ENCODE measurements at regions not wholly inside any gene's neighbourhood (a gene's known extent, or its start where the extent isn't known, plus 50 kb on each side); places are given as distances from the start of the nearest gene placed in this dataset.

- TF ChIP-seq, protein P1, sequence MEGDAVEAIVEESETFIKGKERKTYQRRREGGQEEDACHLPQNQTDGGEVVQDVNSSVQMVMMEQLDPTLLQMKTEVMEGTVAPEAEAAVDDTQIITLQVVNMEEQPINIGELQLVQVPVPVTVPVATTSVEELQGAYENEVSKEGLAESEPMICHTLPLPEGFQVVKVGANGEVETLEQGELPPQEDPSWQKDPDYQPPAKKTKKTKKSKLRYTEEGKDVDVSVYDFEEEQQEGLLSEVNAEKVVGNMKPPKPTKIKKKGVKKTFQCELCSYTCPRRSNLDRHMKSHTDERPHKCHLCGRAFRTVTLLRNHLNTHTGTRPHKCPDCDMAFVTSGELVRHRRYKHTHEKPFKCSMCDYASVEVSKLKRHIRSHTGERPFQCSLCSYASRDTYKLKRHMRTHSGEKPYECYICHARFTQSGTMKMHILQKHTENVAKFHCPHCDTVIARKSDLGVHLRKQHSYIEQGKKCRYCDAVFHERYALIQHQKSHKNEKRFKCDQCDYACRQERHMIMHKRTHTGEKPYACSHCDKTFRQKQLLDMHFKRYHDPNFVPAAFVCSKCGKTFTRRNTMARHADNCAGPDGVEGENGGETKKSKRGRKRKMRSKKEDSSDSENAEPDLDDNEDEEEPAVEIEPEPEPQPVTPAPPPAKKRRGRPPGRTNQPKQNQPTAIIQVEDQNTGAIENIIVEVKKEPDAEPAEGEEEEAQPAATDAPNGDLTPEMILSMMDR (IDR thresholded peaks at IDR 0.05): no peak
- TF ChIP-seq POLR2A (IDR thresholded peaks at IDR 0.05): no peak
- TF ChIP-seq EP300 (IDR thresholded peaks at IDR 0.05): no peak
Observed at GRCh38 chr5:51096859-51097258, 286.4 kb upstream of the ISL1 start.

All from upper lobe of left lung (tissue), 4 donors.